ENCODE measurements at regions not wholly inside any gene's neighbourhood (a gene's known extent, or its start where the extent isn't known, plus 50 kb on each side); places are given as distances from the start of the nearest gene placed in this dataset.
A peak's percentile ranks its signal among the peaks of the same experiment; 100 is the strongest.

GRCh38 chr2:14239605-14240004 is 392.9 kb upstream of the LRATD1 start:
- TF ChIP-seq, protein P1, sequence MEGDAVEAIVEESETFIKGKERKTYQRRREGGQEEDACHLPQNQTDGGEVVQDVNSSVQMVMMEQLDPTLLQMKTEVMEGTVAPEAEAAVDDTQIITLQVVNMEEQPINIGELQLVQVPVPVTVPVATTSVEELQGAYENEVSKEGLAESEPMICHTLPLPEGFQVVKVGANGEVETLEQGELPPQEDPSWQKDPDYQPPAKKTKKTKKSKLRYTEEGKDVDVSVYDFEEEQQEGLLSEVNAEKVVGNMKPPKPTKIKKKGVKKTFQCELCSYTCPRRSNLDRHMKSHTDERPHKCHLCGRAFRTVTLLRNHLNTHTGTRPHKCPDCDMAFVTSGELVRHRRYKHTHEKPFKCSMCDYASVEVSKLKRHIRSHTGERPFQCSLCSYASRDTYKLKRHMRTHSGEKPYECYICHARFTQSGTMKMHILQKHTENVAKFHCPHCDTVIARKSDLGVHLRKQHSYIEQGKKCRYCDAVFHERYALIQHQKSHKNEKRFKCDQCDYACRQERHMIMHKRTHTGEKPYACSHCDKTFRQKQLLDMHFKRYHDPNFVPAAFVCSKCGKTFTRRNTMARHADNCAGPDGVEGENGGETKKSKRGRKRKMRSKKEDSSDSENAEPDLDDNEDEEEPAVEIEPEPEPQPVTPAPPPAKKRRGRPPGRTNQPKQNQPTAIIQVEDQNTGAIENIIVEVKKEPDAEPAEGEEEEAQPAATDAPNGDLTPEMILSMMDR (conservative IDR thresholded peaks at IDR 0.05 in 1 of 2, IDR thresholded peaks at IDR 0.05 in 1 of 2; ENCODE audit: low read depth in 1 of 2, low read length in 2 of 2): no peak
- TF ChIP-seq EZH2 (IDR thresholded peaks at IDR 0.05; ENCODE audit: low read length, missing control alignments): no peak
- no peaks in the 10 kb centered on the region for H3K27me3 ChIP-seq (ENCODE audit: control insufficient read depth, insufficient read depth, low read length)
- H4K20me1 ChIP-seq (ENCODE audit: control insufficient read depth, extremely low read depth, insufficient read depth, low read length): no peaks in the 10 kb centered on the region
- H3K27ac ChIP-seq (ENCODE audit: insufficient read depth, low read length): no peak overlapping the region
- H3K36me3 ChIP-seq (ENCODE audit: control insufficient read depth, insufficient read depth, low read length): no peaks in the 10 kb centered on the region
- no peak overlapping the region for H3K4me3 ChIP-seq (replicated peaks in 1 of 4; ENCODE audit: control extremely low read depth in 1 of 4, insufficient read depth in 1 of 4, low read depth in 3 of 4, low read length in 4 of 4)
- H2AFZ ChIP-seq (ENCODE audit: low read length): no peak overlapping the region
- no peak overlapping the region for H3K4me2 ChIP-seq (ENCODE audit: extremely low read depth, insufficient read depth, low read length)
- H3K9ac ChIP-seq (ENCODE audit: insufficient read depth, low read length): no peak overlapping the region
- H3K4me1 ChIP-seq (ENCODE audit: control insufficient read depth, extremely low read depth, insufficient read depth, low read length): no peaks in the 10 kb centered on the region
- no peaks in the 10 kb centered on the region for H3K9me3 ChIP-seq (ENCODE audit: control insufficient read depth, insufficient read depth, low read depth, low read length)
- DNase-seq (ENCODE audit: low read depth in 2 of 2): no peak
- H3K79me2 ChIP-seq (ENCODE audit: control insufficient read depth, insufficient read depth, low read length): no peaks in the 10 kb centered on the region

- no peaks in the 10 kb centered on the region for H3K4me1 ChIP-seq (ENCODE audit: control insufficient read depth, extremely low read depth, insufficient read depth, low read length)
- no peak overlapping the region for H3K9ac ChIP-seq (ENCODE audit: insufficient read depth, low read length)
- no peaks in the 10 kb centered on the region for H3K36me3 ChIP-seq (ENCODE audit: control insufficient read depth, insufficient read depth, low read length)
- no peaks in the 10 kb centered on the region for H4K20me1 ChIP-seq (ENCODE audit: control insufficient read depth, extremely low read depth, insufficient read depth, low read length)
- no peak for TF ChIP-seq EZH2 (IDR thresholded peaks at IDR 0.05; ENCODE audit: low read length, missing control alignments)
- TF ChIP-seq, protein P1 (conservative IDR thresholded peaks at IDR 0.05 in 1 of 2, IDR thresholded peaks at IDR 0.05 in 1 of 2; ENCODE audit: low read depth in 1 of 2, low read length in 2 of 2): no peak
- H3K79me2 ChIP-seq (ENCODE audit: control insufficient read depth, insufficient read depth, low read length): no peaks in the 10 kb centered on the region
- DNase-seq (ENCODE audit: low read depth in 2 of 2): no peak
- H2AFZ ChIP-seq (ENCODE audit: low read length): no peak overlapping the region
- H3K4me3 ChIP-seq (replicated peaks in 1 of 4; ENCODE audit: control extremely low read depth in 1 of 4, insufficient read depth in 1 of 4, low read depth in 3 of 4, low read length in 4 of 4): no peak overlapping the region
- H3K27me3 ChIP-seq (ENCODE audit: control insufficient read depth, insufficient read depth, low read length): no peaks in the 10 kb centered on the region
- H3K27ac ChIP-seq (ENCODE audit: insufficient read depth, low read length): no peak overlapping the region
- H3K4me2 ChIP-seq (ENCODE audit: extremely low read depth, insufficient read depth, low read length): no peak overlapping the region
- H3K9me3 ChIP-seq (ENCODE audit: control insufficient read depth, insufficient read depth, low read depth, low read length): no peaks in the 10 kb centered on the region
Measured at GRCh38 chr2:14240868-14241267, 391.6 kb upstream of the LRATD1 start.

DNA sequence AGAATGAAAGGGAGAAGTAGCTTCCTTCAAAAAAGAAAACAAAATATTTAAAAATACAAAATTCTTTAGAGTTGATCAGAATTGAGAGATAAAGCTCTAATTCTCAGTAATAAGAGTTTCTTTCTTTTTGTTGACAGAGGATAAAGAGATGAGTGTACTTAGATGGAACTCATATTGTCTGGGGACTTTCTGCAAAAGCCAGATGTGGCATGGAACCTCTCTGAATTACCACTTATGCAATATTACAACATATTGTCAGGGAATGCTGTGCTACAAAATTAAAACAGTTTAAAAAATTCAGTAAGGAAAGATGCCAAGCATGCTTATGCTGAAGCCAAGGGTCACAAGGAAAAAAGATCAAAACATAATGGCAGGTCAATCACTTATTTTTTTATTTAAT is 386.6 kb upstream of the LRATD1 start:
- Histone ChIP-seq H3K9ac (ENCODE audit: insufficient read depth, low read length) (no peak overlapping the region), H3K27ac (ENCODE audit: insufficient read depth, low read length) (no peak overlapping the region)
- DNase-seq (ENCODE audit: low read depth in 2 of 2): peak in 1 of 2 donors; percentile 10

More for the DNA sequence above, 386.6 kb upstream of the LRATD1 start:
- Histone ChIP-seq H4K20me1 (ENCODE audit: control insufficient read depth, extremely low read depth, insufficient read depth, low read length) (no peaks in the 10 kb centered on the region), H3K36me3 (ENCODE audit: control insufficient read depth, insufficient read depth, low read length) (no peaks in the 10 kb centered on the region), H3K4me2 (ENCODE audit: extremely low read depth, insufficient read depth, low read length) (no peak overlapping the region), H3K9me3 (ENCODE audit: control insufficient read depth, insufficient read depth, low read depth, low read length) (no peaks in the 10 kb centered on the region), H3K27me3 (ENCODE audit: control insufficient read depth, insufficient read depth, low read length) (no peaks in the 10 kb centered on the region), H3K4me1 (ENCODE audit: control insufficient read depth, extremely low read depth, insufficient read depth, low read length) (no peaks in the 10 kb centered on the region), H3K79me2 (ENCODE audit: control insufficient read depth, insufficient read depth, low read length) (no peaks in the 10 kb centered on the region), H2AFZ (ENCODE audit: low read length) (no peak overlapping the region), H3K4me3 (replicated peaks in 1 of 4; ENCODE audit: control extremely low read depth in 1 of 4, insufficient read depth in 1 of 4, low read depth in 3 of 4, low read length in 4 of 4) (no peak overlapping the region)
- TF ChIP-seq EZH2 (IDR thresholded peaks at IDR 0.05; ENCODE audit: low read length, missing control alignments): no peak
- TF ChIP-seq, protein P1 (conservative IDR thresholded peaks at IDR 0.05 in 1 of 2, IDR thresholded peaks at IDR 0.05 in 1 of 2; ENCODE audit: low read depth in 1 of 2, low read length in 2 of 2): no peak
